ENCODE measurements at regions not wholly inside any gene's neighbourhood (a gene's known extent, or its start where the extent isn't known, plus 50 kb on each side); places are given as distances from the start of the nearest gene placed in this dataset.

GRCh38 chr3:62968128-62968527, 92.9 kb upstream of the CADPS start:
- TF ChIP-seq POLR2AphosphoS5 (IDR thresholded peaks at IDR 0.05; ENCODE audit: low read depth, low read length) (no peak), CTCF (IDR thresholded peaks at IDR 0.05) (no peak)

Data from Panc1 (cell line).